SU-DHL-6 (cell line): ENCODE measurements at regions not wholly inside any gene's neighbourhood (a gene's known extent, or its start where the extent isn't known, plus 50 kb on each side); places are given as distances from the start of the nearest gene placed in this dataset.
"Not testable (repeated sequence)": the region's sequence is repeated elsewhere in the genome, so short reads cannot be mapped to it uniquely, and the experiment has no call there.

ENCODE experiments used
- EZH2phosphoT487 ChIP-seq: fragments of 200-600 bp; sonication (generic), shearing (Covaris generic); conservative IDR thresholded peaks from 2 replicates; pipeline ENCODE4 v1.6.1; 2018; ENCODE audit warnings: mild to moderate bottlenecking, antibody characterized with exemption, low read length, moderate library complexity, mixed read lengths
- TF ChIP-seq, protein P1 (sequence below): fragments of 200-600 bp; sonication (generic); IDR thresholded peaks from one replicate; pipeline ENCODE4 v1.5.1; 2017; ENCODE audit warnings: antibody characterized with exemption, mild to moderate bottlenecking, low read length, moderate library complexity; ENCODE audit not compliant: insufficient read depth, poor library complexity, severe bottlenecking

- TF ChIP-seq, protein P1, sequence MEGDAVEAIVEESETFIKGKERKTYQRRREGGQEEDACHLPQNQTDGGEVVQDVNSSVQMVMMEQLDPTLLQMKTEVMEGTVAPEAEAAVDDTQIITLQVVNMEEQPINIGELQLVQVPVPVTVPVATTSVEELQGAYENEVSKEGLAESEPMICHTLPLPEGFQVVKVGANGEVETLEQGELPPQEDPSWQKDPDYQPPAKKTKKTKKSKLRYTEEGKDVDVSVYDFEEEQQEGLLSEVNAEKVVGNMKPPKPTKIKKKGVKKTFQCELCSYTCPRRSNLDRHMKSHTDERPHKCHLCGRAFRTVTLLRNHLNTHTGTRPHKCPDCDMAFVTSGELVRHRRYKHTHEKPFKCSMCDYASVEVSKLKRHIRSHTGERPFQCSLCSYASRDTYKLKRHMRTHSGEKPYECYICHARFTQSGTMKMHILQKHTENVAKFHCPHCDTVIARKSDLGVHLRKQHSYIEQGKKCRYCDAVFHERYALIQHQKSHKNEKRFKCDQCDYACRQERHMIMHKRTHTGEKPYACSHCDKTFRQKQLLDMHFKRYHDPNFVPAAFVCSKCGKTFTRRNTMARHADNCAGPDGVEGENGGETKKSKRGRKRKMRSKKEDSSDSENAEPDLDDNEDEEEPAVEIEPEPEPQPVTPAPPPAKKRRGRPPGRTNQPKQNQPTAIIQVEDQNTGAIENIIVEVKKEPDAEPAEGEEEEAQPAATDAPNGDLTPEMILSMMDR: not testable (repeated sequence)
- not testable (repeated sequence) for TF ChIP-seq EZH2phosphoT487
Measured at GRCh38 chr4:8942088-8942487, 70.4 kb upstream of the HMX1 start.
